ENCODE measurements at regions not wholly inside any gene's neighbourhood (a gene's known extent, or its start where the extent isn't known, plus 50 kb on each side); places are given as distances from the start of the nearest gene placed in this dataset.
A peak's percentile ranks its signal among the peaks of the same experiment; 100 is the strongest.
"Not testable (repeated sequence)": the region's sequence is repeated elsewhere in the genome, so short reads cannot be mapped to it uniquely, and the experiment has no call there.

- peak in 1 of 5 donors; percentile 21 for DNase-seq
These were observed 253.7 kb downstream of the TP53TG3F start for GRCh38 chr16:33712851-33713709.

GRCh38 chr16:33713710-33714538 is 254.5 kb downstream of the TP53TG3F start:
- H3K4me1 ChIP-seq (ENCODE audit: insufficient read depth); intact Hi-C loops (cut with DNase I); H3K27me3 ChIP-seq; H3K4me3 ChIP-seq; H3K36me3 ChIP-seq; H3K27ac ChIP-seq; H3K9me3 ChIP-seq; DNase-seq: not testable (repeated sequence)
- 78 to 81% (median 81%) methylated on average over 6 of the region's 6 CpGs for WGBS, 3 donors

More at GRCh38 chr16:33712851-33713709, 253.7 kb downstream of the TP53TG3F start:
- 77 to 83% (median 80%) methylated on average over 4 to 5 of the region's 5 CpGs for WGBS, 3 donors
- H3K9me3 ChIP-seq; H3K4me3 ChIP-seq; H3K27ac ChIP-seq; H3K27me3 ChIP-seq; H3K4me1 ChIP-seq (ENCODE audit: insufficient read depth); intact Hi-C loops (cut with DNase I); H3K36me3 ChIP-seq: not testable (repeated sequence)

DNA sequence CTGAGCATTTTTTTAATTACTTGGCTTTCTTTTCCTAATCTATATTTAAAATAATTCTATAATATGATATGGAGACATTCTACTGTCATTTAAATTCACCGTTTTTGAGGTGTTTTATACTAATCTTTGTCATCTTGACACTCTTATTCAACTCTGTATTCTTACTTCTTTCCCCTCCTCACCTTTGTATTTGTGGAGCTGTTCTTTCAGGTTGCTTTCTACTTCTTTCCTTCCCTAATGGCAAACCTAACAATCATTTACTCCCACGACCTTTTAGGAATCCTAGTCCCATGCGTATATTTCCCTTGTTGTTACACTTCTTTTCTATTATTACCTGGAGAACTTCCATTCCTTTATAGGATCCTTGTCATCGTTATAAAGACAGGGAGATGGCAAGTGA is 271.8 kb downstream of the TP53TG3F start:
- H3K4me3 ChIP-seq; H3K9me3 ChIP-seq; intact Hi-C loops (cut with DNase I); H3K36me3 ChIP-seq; H3K4me1 ChIP-seq (ENCODE audit: insufficient read depth); DNase-seq; H3K27ac ChIP-seq; H3K27me3 ChIP-seq: not testable (repeated sequence)
- 21 to 32% (median 26%) methylated on average over 3 to 4 of the region's 4 CpGs for WGBS, 3 donors

GRCh38 chr16:33734650-33735049 is 275.2 kb downstream of the TP53TG3F start:
- H3K9me3 ChIP-seq; H3K36me3 ChIP-seq; H3K27me3 ChIP-seq; intact Hi-C loops (cut with DNase I); H3K4me3 ChIP-seq; DNase-seq; H3K4me1 ChIP-seq (ENCODE audit: insufficient read depth); H3K27ac ChIP-seq: not testable (repeated sequence)
- WGBS, 3 donors = 46 to 53% (median 53%) methylated on average over 2 of the region's 2 CpGs

- DNase-seq; H3K27ac ChIP-seq; H3K27me3 ChIP-seq; H3K9me3 ChIP-seq; H3K4me1 ChIP-seq (ENCODE audit: insufficient read depth); H3K4me3 ChIP-seq; H3K36me3 ChIP-seq; intact Hi-C loops (cut with DNase I): not testable (repeated sequence)
- 82 to 84% (median 83%) methylated on average over 21 to 30 of the region's 35 CpGs for WGBS, 3 donors
These were observed 307.7 kb downstream of the TP53TG3F start for GRCh38 chr16:33766869-33767765.

- DNase-seq; H3K4me3 ChIP-seq; intact Hi-C loops (cut with DNase I); H3K4me1 ChIP-seq (ENCODE audit: insufficient read depth); H3K9me3 ChIP-seq; H3K27me3 ChIP-seq; H3K27ac ChIP-seq; H3K36me3 ChIP-seq: not testable (repeated sequence)
- 90 to 97% methylated on average over 6 to 9 of the region's 12 CpGs; no CpG with 5 or more reads in 1 of the 3 donors for WGBS, 3 donors
These were observed 309.3 kb downstream of the TP53TG3F start for GRCh38 chr16:33768710-33769109.

GRCh38 chr16:33769180-33769846 is 309.9 kb downstream of the TP53TG3F start:
- intact Hi-C loops (cut with DNase I) = not testable (repeated sequence)

DNA sequence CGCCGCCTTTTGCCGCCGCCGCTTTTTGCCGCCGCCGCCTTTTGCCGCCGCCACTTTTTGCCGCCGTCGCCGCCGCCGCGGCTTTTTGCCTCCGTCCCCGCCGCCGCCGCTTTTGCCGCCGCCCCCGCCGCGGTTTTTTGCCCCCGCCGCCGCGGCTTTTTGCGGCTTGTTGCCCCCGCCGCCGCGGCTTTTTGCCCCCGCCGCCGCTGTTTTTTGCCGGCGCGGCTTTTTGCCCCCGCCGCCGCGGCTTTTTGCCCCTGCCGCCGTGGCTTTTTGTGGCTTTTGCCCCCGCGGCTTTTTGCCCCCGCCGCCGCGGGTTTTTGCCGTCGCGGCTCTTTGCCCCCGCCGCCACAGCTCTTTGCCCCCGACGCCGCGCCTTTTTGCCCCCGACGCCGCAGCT is 311.1 kb downstream of the TP53TG3F start:
- DNase-seq, H3K9me3 ChIP-seq: not testable (repeated sequence)
- WGBS, 3 donors = 47 to 69% (median 63%) methylated on average over 55 to 66 of the region's 66 CpGs

More at GRCh38 chr16:33769180-33769846, 309.9 kb downstream of the TP53TG3F start:
- H3K27ac ChIP-seq; H3K27me3 ChIP-seq; H3K36me3 ChIP-seq; H3K4me3 ChIP-seq; DNase-seq; H3K9me3 ChIP-seq; H3K4me1 ChIP-seq (ENCODE audit: insufficient read depth): not testable (repeated sequence)
- 84 to 88% (median 85%) methylated on average over 5 to 14 of the region's 25 CpGs for WGBS, 3 donors

GRCh38 chr16:33771211-33771610 is 311.8 kb downstream of the TP53TG3F start:
- intact Hi-C loops (cut with DNase I); H3K9me3 ChIP-seq; H3K4me1 ChIP-seq (ENCODE audit: insufficient read depth); H3K27ac ChIP-seq; H3K27me3 ChIP-seq; H3K4me3 ChIP-seq; H3K36me3 ChIP-seq; DNase-seq: not testable (repeated sequence)
- WGBS, 3 donors = 58 to 68% (median 62%) methylated on average over 10 to 19 of the region's 22 CpGs

More for the DNA sequence above, 311.1 kb downstream of the TP53TG3F start:
- H3K36me3 ChIP-seq; H3K4me1 ChIP-seq (ENCODE audit: insufficient read depth); H3K27me3 ChIP-seq; H3K4me3 ChIP-seq; H3K27ac ChIP-seq; intact Hi-C loops (cut with DNase I): not testable (repeated sequence)

GRCh38 chr16:33773966-33774365 is 314.6 kb downstream of the TP53TG3F start:
- H3K36me3 ChIP-seq; H3K4me1 ChIP-seq (ENCODE audit: insufficient read depth); H3K27me3 ChIP-seq; DNase-seq; H3K4me3 ChIP-seq; H3K9me3 ChIP-seq; intact Hi-C loops (cut with DNase I); H3K27ac ChIP-seq: not testable (repeated sequence)
- 77 to 83% (median 79%) methylated on average over 2 of the region's 2 CpGs for WGBS, 3 donors
